NCI-H2029 treated with DMSO at 0.1 percent for 48 hours (cell line): ENCODE measurements at regions not wholly inside any gene's neighbourhood (a gene's known extent, or its start where the extent isn't known, plus 50 kb on each side); places are given as distances from the start of the nearest gene placed in this dataset.
"Not testable (repeated sequence)": the region's sequence is repeated elsewhere in the genome, so short reads cannot be mapped to it uniquely, and the experiment has no call there.

Source experiments
- DNase-seq: peaks from one replicate; lab custom pipeline; 2025; lab: John Stamatoyannopoulos, UW

DNA sequence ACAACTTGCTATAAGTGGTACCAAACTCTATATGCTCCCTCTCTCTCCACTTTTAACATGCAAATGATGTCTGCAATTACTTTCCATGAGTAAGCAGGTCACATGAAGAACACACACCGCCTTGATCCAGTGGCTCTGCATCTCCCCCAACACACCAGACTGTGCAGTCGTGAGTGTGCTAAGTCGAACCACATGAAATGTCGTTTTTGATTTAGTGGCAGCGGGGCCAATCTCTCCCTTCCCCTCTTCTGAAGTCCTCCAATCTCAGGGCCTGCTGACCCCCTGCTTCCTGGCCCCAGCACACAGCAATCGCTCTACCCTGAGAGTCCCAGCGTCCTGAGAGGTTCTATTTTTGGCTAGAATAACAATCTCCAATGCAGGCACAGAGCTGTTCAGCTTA is 312.5 kb downstream of the SHQ1 start:
- DNase-seq, result no peak

DNA sequence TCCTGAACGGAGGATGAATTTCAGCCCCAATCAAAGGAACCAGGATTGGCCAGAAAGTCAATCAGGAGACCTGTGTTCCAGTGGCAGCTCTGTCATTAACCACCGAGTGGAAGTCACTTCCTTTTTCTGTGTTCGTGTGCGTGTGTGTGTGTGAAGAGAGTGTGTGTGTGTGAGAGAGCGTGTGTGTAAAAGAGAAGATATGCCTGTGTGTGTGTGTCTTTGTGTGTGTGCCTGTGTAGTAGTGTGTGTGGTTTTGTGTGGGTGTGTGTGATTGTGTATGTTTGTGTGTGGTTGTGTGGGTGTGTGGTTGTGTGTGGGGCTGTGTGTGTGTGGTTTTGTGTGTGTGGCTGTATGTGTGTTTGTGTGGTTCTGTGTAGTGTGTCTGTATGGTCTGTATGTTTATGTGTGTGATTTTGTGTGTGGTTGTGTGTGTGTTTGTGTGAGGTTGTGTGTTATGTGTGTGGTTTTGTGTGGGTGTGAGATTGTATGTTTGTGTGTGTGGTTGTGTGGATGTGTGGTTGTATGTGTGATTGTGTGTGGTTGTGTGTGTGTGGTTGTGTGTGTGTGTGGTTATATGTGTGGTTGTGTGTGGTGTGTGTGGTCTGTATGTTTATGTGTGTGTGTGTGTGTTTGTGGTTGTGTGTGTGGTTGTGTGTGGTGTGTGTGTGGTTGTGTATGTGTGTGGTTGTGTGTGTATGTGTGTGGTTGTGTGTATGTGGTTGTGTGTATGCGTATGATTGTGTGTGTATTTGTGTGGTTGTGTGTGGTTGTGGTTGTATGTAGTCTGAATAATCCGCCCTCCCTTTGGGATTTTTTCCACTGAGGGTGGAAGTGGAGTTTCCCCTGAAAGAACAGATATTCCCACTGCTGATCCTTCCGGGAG is 314.4 kb downstream of the SHQ1 start:
- no peak for DNase-seq

DNA sequence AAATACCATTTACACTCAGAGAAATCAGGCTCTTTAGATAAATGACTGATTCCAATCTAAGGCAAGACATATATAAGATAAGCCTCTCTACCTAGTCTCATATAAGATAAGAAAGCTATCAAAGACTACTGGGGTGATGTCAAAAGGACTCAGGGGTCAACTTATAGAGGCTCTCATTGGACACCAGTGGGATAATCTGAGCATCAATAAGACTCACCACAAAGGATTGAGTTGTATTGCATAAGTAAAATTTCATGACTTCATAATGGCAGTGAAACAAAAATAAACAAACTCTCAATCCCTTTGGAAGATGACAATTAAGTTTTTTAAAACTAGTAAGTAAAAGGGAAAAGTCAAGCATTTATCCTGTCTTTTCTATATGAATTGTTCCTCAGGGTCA is 317.8 kb downstream of the SHQ1 start:
- DNase-seq, result no peak

DNA sequence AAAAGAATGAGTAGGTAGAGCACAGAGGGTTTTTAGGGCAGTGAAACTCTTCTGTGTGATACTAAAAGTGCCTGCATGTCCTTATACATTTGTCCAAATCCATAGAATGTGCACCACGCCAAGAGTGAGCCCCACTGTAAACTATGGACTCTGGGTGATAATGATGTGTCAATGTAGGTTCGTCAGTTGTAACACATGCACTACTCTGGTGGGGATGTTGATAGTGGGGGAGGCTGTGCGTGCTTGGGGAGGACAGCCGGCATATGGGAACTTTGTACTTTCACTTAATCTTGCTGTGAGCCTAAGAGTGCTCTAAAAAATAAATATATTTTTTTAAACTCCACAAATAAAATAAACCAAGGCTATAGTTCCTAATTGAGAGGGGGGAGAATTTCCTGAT is 319.2 kb downstream of the SHQ1 start:
- no peak for DNase-seq

DNA sequence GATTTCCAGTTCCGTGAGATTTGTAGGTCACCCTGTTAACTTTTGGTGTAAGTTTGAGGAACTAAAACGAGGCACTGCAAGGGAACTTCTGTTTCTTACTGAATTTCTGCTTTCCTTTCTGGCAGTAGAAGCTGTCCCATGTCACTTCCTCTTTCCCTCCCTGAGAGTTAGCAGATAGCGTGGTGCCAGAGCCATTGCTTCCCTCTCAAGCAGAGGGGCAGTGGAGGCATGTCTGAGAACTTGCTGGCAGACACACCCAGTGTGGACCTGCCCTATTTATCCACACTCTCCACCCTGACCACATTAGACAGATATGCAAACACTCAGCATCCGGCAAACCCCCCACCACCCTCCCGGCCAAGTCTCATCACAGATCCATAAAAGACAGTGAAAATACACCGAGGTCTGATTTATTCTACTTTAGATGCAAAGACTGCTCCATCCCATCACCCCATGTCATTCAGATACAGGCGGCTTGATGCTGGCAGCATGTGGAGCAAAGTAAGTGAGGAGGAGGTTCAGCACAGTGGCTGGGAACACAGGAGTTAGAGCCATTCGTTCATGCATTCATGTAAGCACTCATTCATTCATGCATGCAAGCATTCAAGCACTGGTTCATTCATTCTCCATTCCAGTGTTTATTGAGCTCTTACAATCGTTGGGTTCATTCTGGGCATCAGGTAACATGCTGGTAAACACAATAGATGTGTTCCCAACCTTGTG is 324.7 kb downstream of the SHQ1 start:
- DNase-seq, result peak; percentile 27

DNA sequence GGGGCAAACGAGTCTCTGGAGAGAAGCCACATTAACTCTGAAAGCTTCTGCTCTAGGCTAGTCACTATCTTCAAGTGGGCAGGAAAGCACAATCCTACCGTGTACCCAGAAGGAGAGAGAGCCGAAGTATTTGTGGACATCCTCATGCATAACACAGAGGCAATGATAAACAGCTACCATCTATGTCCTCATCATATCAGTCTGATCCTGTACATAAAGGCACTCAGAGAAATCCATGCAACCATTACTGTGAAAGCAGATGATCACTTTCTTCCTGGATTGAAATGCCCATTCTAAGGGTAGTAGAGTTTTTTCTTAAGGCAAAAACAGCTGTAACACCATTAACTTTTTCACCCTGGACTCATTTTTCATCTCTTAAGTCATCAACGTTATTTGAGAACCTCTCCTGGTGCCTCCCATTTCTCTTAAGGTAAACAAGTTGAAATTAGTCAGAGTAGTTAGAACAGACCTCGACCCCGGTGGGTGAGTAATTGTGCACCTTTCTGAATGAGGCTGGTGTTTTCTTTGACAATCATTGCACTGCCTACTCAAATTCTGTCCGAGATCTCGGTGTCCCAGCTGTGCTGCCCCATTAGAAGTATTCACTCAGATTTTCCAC is 327.4 kb downstream of the SHQ1 start:
- DNase-seq, result no peak

DNA sequence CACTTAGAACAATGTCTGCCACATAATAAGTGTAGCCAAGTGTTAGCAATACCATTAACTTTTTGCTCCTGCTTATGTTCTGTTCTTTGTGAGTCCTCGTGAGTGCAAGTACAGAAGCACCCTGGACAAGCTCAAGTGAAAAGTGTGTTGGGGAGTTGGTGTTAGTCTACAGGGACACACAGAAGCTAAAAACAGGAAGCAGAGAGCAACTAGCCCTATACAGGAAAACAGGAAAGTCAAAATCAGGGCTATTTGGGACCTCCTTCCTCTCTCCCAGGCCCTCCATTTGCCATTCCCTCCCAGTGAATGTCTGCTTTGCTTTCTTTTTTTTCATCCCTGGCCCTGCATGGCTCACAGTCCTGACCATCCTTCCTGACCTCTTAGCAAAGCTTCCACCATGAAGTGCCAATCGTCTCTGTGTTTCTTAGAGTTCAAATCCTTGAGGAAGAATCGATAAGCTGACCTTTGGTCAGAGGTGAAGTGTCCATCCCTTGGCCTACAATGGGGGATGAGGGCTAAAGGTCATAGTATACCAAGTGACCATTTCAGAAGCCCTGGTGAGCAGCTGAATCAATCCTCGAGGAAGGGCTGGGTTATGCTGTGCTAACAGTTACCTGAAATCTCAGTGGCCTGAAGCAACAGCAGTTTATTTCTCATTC is 328.2 kb downstream of the SHQ1 start:
- no peak for DNase-seq

DNA sequence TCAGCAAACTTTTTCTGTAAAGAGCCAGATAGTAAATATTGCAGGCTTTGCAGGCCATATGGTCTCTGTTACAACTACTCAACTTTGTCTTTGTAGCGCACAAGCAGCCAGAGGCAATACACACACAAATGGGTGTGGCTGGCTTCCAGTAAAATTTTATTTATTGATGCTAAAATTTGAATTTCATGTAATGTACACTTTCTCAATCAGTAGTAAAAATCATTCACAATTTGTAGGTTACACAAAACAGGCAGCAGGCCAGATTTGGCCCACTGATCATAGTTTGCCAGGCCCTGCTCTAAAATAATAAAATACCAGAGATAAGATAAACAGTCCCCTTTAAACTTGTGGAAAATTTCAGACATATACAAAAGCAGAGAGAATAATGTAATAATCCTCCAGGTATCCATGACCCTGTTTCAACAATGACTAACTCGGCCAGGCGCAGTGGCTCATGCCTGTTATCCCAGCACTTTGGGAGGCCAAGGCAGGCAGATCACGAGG is 330.3 kb downstream of the SHQ1 start:
- DNase-seq, result no peak

DNA sequence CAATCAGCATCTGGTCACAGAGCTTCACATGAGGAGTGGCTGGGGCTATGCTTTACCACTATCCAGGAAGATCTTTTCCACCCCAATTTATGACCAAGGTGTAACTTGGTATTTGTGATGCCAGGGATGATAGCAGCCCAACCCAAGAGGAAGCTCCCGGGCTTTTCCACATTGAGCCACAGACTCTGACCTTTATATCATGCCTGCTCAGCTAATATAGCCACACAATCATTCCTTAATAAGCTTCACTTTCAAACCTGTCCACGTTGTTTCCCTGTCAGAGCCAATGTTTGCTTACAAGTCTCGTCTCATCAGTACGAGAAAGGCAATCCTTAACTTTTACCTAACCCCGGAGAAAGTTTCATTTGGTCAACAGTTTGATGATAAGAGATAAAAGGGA is 330.9 kb downstream of the SHQ1 start:
- no peak for DNase-seq

DNA sequence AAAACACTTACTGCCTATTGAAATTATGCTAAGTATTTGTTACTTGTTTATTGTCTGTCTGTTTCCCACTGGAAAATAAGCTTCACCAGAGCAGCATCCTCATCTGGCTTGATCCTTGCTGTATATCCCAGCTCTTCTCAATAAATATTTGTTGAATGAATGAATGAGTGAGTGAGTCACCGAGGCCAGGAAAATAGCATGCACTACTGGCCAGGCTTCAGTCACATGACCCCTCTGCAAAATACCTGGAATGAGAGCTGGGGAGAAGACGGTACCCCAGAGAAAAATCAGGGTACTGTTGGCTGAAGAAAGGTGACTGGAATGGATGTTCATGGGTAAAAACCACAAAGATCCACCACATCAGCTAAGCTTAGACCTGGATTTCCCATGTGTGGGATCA is 331.9 kb downstream of the SHQ1 start:
- DNase-seq, result no peak

DNA sequence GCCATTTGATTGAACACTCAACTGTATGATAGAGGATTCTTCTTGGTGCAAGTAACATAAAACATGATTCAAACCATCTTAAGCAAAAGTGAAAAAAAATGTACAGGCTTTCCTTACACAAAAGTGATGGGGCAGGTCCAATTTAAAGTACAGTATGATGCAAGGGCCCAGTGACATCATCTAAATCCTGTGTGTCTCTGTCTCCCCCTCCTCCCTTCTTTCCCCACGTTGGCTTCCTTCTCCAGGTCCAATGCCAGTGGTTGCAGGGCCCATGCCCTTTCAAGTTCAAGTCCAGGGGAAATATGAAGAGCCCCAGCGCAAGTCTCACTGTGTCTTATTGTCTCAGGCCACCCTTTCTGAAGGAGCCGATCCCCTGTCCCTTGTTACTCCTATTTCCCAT is 332.3 kb downstream of the SHQ1 start:
- no peak for DNase-seq

DNA sequence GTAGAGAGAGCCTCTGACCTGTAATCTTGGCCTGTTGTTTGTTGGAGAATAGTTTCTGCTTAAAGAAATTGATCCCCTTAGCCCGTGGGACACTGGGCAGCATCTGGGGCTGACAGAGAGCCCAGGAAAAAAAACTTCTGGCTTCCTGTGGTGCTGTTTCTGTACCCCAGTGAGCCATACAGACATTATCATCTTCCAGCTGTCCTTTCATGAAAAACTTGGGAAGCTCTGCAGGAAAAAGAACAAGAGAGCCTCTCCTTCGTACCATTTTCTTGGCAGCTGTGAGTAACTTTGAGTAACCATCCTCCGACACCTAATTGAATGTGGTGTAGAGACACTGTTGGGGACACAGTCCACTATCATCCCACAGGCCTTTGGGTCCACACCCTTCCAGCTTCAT is 333.0 kb downstream of the SHQ1 start:
- no peak for DNase-seq

DNA sequence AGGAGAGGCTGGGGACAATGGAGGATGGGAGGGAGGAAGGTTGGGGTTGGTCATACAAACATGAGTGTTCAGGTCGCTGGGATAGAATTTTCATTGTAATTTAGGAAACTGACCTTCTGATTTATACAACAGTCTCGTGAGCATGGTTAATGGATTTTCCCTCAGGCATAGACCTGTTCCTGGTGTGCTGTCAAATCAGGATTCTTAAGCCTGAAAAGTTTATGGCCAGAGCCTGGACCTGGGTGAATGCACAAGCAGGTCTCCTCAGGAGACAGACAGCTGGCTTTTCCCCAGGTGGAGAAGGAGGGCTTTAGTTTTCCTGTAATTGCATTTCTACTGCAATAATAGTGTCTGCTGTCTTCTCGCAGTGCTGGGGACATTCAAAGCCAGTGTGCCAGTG is 338.0 kb downstream of the SHQ1 start:
- no peak for DNase-seq

DNA sequence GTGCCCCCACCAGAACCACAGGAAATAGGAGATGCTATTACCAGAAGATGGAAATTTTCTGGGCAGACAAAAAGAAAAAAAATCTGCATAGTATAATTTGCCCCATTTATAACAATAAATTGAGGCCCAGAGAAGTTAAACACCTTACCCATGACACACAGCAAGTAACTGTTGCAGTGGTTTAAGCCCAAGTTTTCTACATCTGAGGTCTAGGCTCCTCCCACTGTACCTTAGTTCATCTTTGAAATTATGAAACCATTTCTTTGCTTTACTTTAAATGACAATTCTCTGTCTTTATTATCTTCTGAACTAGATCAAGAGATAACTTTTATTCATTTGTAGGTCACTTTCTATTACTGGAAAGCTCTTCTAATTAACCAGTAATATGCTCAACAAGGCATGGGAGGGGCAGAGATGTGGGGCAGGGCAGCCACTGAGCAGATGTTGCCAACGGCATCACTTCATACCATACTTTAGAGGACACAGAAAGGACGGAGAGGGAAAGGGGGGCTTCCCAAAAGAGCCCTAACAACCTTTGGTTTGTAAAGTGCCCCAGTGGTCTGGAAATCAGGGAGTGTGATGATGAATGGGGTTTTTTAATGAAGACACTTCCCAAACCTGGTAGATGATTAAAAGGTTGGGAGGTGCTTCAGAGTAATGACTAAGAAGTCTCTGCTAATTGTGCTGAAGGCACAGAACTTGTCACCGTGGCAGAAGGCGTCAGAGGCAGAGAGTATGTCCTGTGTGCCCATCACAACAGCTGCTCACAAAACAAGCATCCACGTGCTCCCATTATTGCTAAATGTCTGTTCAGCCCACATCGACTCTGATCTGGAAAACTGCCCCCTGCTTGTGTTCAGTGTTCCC is 342.5 kb downstream of the SHQ1 start:
- DNase-seq, result no peak

DNA sequence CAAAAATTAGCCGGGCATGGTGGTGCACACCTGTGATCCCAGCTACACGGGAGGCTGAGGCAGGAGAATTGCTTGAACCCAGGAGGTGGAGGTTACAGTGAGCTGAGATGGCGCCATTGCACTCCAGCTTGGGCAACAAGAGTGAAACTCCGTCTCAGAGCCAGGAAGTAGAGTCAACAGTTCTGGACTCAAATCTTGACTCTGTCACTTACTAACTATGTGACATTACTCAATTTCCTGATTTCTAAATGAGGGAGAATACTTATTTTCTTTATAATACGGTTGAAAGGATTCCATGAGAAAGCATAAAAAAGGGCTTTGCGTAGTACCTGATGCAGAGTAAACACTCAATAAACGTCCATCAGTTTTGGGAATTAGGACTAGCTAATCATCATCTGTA is 350.7 kb downstream of the SHQ1 start:
- DNase-seq, result not testable (repeated sequence)

DNA sequence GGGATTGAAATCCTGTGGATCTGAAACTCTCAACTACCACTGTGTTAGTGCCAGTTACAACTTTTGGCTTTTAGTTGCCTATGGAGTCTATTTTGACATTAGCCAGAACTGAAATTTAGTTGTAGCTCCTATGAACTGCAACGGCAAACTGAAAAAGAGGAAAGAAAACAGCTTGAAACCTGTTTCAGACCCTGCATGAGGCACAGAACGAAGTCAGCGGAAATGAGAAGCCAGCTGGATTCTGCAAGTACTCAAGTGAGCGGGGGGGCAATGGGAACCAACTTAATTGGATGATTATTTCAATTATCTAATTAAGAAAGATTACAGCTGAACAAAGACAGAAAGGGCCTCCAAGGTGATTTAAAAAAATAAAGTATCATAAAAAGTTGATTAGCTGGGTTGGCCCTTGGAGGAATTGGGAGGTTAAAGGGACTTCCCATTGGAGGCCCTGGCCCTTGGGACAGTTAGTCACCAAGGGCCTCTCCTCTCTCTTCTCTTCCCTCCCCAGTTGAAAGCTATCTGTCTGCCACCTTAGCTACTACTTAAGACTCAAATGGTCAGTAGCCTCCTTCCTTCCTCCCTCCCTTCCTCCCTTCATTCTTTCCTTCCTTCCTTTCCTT is 352.1 kb downstream of the SHQ1 start:
- no peak for DNase-seq

DNA sequence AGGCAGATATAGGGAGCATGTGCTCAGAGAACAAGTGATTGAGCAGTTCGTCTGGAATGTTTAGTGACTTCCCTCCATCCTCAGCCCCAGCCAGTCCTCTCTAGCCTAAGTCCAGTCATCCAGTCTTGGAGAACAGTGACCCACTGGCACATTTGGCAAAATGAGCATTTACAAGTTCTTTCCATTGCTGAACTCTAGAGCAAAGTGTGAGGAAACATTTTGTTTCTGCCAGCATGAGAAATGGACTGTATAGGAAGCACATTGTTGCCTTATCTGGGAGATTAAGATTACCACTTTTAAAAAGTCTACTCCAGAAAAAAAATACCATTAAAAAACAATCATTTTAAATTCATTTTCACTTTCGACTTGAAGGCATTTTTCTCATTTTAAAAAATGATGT is 353.6 kb downstream of the SHQ1 start:
- no peak for DNase-seq

DNA sequence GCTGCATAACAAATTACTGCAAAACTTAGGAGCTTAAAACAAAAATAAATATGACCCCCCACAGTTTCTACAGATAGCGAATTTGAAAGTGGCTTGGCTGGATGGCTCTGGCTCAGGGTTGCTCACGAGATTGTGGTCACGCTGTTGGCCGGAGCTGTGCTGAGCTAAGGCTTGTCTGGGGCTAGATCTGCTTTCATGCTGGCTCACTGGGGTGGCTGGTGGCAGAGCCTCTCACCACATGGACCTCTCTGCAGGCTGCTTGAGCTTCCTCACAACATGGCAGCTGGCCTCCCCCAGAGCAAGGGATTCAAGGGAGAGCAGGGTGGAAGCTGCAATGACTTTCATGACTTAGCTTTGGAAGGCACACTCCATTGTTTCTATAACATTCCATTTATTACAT is 354.1 kb downstream of the SHQ1 start:
- no peak for DNase-seq

DNA sequence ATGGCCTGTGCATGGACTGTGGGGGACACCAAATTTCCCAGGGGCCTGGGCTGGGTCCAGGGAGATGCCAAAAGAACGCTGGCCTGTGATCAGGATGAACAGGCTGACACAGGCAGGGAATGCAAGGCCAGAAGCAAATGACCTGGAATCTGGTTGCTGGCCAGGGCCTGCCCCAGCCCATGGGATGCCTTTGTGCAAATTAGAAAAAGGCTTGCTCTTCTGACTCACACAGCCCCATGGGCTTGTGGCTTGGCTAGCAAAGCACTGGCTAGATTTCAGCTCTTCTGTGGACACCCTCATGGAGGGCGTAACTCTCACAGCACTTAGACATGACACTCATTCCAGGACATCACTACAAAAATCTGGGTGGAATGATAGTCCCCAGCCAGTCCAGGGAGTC is 356.0 kb downstream of the SHQ1 start:
- DNase-seq, result no peak

DNA sequence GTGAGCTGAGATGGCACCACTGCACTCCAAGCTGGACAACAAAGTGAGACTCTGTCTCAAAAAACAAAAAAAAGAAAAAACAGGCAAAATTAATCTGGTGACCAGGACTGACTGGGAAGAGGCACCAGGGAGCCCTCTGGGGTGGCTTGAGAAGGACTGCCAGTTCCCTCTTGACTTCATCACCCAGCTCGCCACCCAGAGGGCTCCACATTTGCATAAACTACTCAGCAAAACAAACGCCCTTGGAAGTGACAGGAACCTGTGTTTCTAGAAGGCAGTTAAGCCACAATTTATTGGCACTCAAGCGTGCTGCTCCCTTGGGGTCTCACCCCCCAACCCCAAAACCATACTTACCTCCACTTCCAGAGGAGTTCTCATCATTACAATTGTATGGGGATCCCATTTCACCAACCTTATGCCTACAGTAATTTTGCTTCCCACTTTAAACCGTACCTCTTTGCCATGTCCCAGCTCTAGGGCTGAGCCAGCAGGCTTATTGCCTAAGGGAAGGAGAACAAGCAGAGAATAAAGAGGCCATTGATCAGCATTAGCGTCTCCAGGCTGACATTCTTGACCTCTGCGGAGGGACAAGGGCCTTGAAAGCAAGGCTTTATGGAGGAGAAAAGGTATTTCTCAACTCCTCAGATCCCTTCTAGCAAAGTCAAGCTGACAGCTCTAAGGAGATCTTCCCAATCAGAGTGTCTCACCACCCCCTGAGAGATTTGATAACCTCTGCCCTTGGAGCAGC is 357.4 kb downstream of the SHQ1 start:
- no peak for DNase-seq
